ENCODE measurements at regions not wholly inside any gene's neighbourhood (a gene's known extent, or its start where the extent isn't known, plus 50 kb on each side); places are given as distances from the start of the nearest gene placed in this dataset.

DNA sequence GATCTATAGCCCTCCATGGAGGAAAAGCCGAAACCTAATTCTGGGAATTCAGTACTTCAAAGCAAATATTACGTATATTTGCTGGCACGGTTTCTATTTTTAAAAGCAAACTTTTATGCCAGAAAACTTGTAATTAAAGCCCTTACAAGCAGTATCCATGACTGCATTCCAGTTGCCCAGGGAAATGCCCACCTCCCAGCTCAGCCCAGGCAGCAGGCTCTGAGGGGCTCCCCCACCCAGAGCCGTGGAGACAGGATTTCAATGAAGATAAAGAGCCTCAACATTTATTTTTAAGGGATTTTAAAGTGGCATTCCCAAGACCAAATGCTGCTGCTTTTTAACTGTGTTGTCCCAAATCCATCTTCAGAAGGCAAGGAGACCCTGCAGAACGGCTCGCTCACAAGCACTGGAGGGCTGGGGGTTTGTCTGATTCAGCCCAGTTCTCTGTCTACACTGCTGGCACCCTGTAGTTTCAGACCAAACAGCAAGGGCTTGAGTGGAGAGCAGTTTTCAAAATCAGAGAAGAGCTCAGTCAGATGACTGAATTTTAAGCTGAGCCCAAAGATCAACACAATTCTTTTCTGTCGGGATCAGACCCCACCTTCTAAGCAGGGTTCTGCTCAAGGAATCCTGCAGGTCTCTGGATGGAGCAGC is 105.1 kb downstream of the KCNF1 start (continued):
- TF ChIP-seq CBX5 (IDR thresholded peaks at IDR 0.05; ENCODE audit: low read depth, low read length) (no peak), SIX5 (IDR thresholded peaks at IDR 0.05; ENCODE audit: low read depth, low read length) (no peak), EZH2 (IDR thresholded peaks at IDR 0.05; ENCODE audit: low read depth, low read length, severe bottlenecking) (no peak), POLR2A (IDR thresholded peaks at IDR 0.05; ENCODE audit: control extremely low read depth in 1 of 2, low read depth in 2 of 2, low read length in 2 of 2) (no peak), BRCA1 (IDR thresholded peaks at IDR 0.05; ENCODE audit: low read depth, low read length) (no peak), SP4 (IDR thresholded peaks at IDR 0.05; ENCODE audit: low read length) (no peak)

All from H1 (cell line).